Astrocyte of the cerebellum (primary cell): ENCODE measurements at regions not wholly inside any gene's neighbourhood (a gene's known extent, or its start where the extent isn't known, plus 50 kb on each side); places are given as distances from the start of the nearest gene placed in this dataset.

Source experiments
- DNase-seq: peaks from one replicate; pipeline ENCODE4 v3.0.0-alpha.2; 2011; ENCODE audit warnings: low read depth
- H3K4me3 ChIP-seq: 2 replicates; pipeline ENCODE4 v1.5.1; 2011; ENCODE audit warnings: mild to moderate bottlenecking, low read depth, low read length, moderate library complexity
- CTCF ChIP-seq: IDR thresholded peaks from 2 replicates; pipeline ENCODE4 v1.5.1; 2012; ENCODE audit warnings: low read length, low read depth, moderate library complexity, mild to moderate bottlenecking; ENCODE audit errors: missing control alignments
- in situ Hi-C: cut with HindIII; loops from 2 replicates; pipeline ENCODE4 v1.10.0; 2017; ENCODE audit warnings: low sequenced_read_pairs

DNA sequence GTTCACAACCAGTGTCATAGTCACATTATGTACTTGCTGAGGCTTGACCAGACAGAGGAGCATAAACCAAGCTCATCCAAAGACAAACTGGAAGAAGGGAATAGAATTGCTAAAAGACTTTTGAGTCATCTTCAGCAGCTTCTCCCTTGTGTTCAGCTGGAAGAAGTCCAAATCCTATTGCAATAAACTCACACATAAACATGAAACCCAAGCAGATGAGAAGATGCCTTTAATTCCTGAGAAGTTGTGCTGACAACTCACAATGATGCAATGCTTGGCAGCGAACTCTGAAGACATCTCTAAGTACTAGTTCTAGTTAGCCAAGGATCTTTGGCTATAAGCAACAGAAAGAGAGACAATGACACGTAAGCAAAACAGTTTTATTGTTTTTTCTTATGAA lies 642.1 kb downstream of the KCTD16 start:
- TF ChIP-seq CTCF = no peak
- no peak for DNase-seq
- no peak overlapping the region for H3K4me3 ChIP-seq
- in situ Hi-C loops = no loop called here

DNA sequence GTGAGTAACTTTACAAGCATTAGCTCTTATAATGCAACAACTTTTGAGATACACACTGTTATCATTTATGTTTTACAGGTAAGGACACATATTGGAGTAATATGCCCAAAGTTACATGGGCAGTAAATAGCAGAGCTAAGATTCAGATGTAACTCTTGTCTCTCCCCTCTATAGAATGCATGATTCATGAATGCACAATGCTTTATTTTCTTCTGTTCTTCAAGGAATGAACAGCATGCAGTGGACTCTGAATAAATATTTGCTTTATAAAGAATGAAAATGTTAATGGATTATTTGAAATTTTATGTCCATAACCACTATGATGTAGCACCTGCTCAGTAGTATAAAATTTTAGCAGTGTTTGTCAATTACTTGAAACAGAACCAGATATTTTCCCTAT lies 629.5 kb downstream of the KCTD16 start:
- DNase-seq = no peak
- in situ Hi-C loops = no loop called here
- TF ChIP-seq CTCF = no peak
- H3K4me3 ChIP-seq = no peak overlapping the region

DNA sequence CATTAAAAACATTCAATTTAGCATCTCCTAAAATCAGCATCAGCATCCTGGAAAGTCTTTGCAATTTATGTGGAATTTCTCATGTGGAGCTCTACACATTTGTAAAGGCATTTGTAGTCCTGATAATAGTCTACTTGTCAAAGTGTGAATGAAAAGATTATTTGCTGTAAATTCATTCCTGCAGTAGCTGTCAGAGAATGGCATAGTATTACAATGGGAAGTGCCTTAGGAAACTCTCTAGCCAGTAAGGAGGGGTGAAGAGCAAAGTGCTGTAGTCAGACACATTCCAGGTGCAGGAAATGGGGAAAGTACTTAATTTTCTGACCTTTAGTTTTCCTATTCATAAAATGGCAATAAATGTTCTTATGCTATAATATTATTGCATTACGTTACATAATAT lies 627.9 kb downstream of the KCTD16 start:
- in situ Hi-C loops = no loop called here
- H3K4me3 ChIP-seq = no peak overlapping the region
- no peak for DNase-seq
- TF ChIP-seq CTCF = no peak

DNA sequence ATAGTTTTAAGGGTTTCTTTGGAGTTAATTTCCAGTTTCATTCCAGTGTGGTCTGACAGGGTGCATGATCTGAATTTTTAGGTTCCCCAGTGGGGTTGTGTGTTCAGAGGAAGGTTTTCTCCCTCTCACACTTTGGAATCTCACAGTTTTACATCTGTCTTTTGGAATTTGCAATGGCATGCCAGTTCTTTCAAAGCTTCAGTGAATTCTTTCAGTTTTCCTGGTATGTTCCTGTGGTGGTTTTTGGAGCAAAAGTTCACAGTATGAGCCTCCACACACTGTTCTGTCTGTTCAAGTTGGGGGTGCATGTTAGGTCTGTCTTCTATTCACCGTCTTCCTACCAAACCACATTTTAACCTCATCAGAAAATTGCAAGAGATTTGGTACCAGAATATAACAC lies 624.2 kb downstream of the KCTD16 start:
- H3K4me3 ChIP-seq = no peak overlapping the region
- no peak for TF ChIP-seq CTCF
- in situ Hi-C loops = no loop called here
- peak; percentile 26 for DNase-seq

- TF ChIP-seq CTCF = no peak
- no peak for DNase-seq
- no peak overlapping the region for H3K4me3 ChIP-seq
- in situ Hi-C loops = no loop called here
Measured at GRCh38 chr5:144788556-144788955, 617.9 kb downstream of the KCTD16 start.

DNA sequence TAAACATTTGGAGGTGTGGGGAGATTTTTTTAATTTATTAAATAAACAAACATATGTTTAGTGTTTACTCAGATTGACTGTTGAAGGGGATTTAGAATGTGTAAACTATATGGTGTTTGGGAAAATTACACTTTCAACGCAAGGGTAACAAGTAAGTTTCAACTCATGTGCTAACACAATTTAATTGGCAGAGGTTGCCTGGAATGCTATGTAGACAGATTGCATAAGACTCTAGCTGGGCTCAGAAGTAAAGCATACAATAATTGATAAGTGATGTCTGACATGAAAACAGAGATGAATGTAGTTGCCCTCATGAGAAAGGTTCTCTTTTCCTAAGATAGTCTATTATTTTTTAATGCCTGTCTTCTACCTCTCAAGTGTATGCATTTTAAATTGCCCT lies 617.4 kb downstream of the KCTD16 start:
- no peak for DNase-seq
- H3K4me3 ChIP-seq = no peak overlapping the region
- in situ Hi-C loops = no loop called here
- no peak for TF ChIP-seq CTCF

DNA sequence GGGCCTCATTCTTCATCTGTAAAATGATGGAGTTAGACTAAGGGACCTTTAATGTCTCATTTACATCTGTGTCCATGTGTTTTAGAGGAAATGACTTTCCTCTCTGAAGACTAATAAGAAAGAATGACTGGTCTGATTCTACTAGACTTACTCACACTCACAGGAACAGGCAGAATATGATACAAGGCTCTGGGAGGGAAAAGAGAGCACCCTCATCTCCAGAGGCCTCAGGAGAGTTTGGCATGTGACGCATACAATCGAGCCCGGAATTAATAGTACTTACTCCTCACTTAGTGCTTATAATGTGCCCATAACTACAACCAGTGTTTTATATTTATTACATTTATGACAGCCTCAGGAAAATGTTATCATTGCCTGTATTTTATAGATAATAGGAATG lies 608.7 kb downstream of the KCTD16 start:
- no peak for TF ChIP-seq CTCF
- in situ Hi-C loops = no loop called here
- no peak for DNase-seq
- H3K4me3 ChIP-seq = no peak overlapping the region
